Suprapubic skin (tissue), 4 donors: ENCODE measurements at regions not wholly inside any gene's neighbourhood (a gene's known extent, or its start where the extent isn't known, plus 50 kb on each side); places are given as distances from the start of the nearest gene placed in this dataset.
"Not testable (repeated sequence)": the region's sequence is repeated elsewhere in the genome, so short reads cannot be mapped to it uniquely, and the experiment has no call there.

Experiments used
- DNase-seq, 2 donors: peaks; one replicate each; pipeline ENCODE4 v3.0.0-alpha.2; 2019; ENCODE audit warnings: low spot score in 2 of 2
- H3K27ac ChIP-seq: fragments of 200-600 bp; sonication (generic); one replicate; pipeline ENCODE4 v1.5.1; 2019
- H3K27me3 ChIP-seq: fragments of 200-600 bp; sonication (generic); one replicate; pipeline ENCODE4 v1.5.1; 2019
- H3K36me3 ChIP-seq: fragments of 200-600 bp; sonication (generic); one replicate; pipeline ENCODE4 v1.5.1; 2019
- H3K4me1 ChIP-seq: fragments of 200-600 bp; sonication (generic); one replicate; pipeline ENCODE4 v1.5.1; 2019
- H3K4me3 ChIP-seq: fragments of 200-600 bp; sonication (generic); one replicate; pipeline ENCODE4 v1.5.1; 2019; ENCODE audit warnings: mild to moderate bottlenecking
- H3K9me3 ChIP-seq: fragments of 200-600 bp; sonication (generic); one replicate; pipeline ENCODE4 v1.5.1; 2019
- CTCF ChIP-seq, 2 donors: fragments of 200-600 bp in 1 of 2; fragments of 450-650 bp in 1 of 2; sonication (generic) in 1 of 2; IDR thresholded peaks; one replicate each; pipeline ENCODE4 v1.5.1; 2016 to 2019; ENCODE audit warnings: antibody characterized with exemption in 2 of 2, mild to moderate bottlenecking in 1 of 2, moderate library complexity in 1 of 2
- EP300 ChIP-seq: sonication (generic); formaldehyde crosslinking; IDR thresholded peaks from one replicate; pipeline ENCODE4 v1.6.1; 2017; ENCODE audit warnings: antibody characterized with exemption
- POLR2A ChIP-seq, 2 donors: fragments of 450-650 bp; IDR thresholded peaks; one replicate each; pipeline ENCODE4 v1.6.1; 2017; ENCODE audit warnings: antibody characterized with exemption in 2 of 2, mild to moderate bottlenecking in 2 of 2, moderate library complexity in 2 of 2
- POLR2AphosphoS5 ChIP-seq, 3 donors: sonication (generic); formaldehyde crosslinking; IDR thresholded peaks; one replicate each; pipeline ENCODE4 v1.6.1; 2017; ENCODE audit warnings: antibody characterized with exemption in 3 of 3
- WGBS: methylation state at CpG from one replicate; pipeline ENCODE4 v1.1.5; 2018; 5-methylcytosine and 5-hydroxymethylcytosine counted together

DNA sequence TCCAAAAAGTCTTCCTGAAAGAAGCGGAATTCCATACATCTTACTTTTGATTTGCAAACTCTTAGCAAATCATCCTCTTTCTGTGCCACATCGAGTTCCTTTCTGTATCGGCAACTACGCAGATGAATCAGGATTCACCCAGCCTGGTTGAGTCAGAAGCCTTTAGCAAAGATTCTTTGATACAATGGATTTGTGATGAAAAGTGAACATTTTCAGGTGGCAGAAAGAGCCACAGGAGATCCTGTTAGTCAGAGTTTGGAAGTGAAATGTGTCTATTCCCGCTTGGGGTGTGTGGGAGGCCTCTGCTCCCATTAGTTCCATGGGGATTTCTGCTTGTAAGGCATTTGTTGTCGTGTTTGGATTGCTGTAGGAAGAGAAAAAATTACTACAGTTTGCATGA lies 351.8 kb upstream of the WWC1 start:
- WGBS: 81% methylated on average over 6 of the region's 6 CpGs
- H3K4me3 ChIP-seq: no peak overlapping the region

GRCh38 chr5:167940911-167941310 lies 350.5 kb upstream of the WWC1 start:
- no peaks in the 10 kb centered on the region for H3K27me3 ChIP-seq
- H3K4me3 ChIP-seq: no peak overlapping the region
- H3K36me3 ChIP-seq: no peaks in the 10 kb centered on the region
- H3K27ac ChIP-seq: no peak overlapping the region
- no peak for DNase-seq
- no peaks in the 10 kb centered on the region for H3K4me1 ChIP-seq
- TF ChIP-seq EP300 (no peak), POLR2A (IDR thresholded peaks at IDR 0.05) (no peak), POLR2AphosphoS5 (IDR thresholded peaks at IDR 0.05) (no peak), CTCF (IDR thresholded peaks at IDR 0.05) (no peak)
- H3K9me3 ChIP-seq: no peaks in the 10 kb centered on the region
- 77% methylated on average over 3 of the region's 3 CpGs for WGBS

More for the DNA sequence above, 351.8 kb upstream of the WWC1 start:
- Histone ChIP-seq H3K9me3 (no peaks in the 10 kb centered on the region), H3K4me1 (no peaks in the 10 kb centered on the region), H3K27ac (no peak overlapping the region), H3K27me3 (no peaks in the 10 kb centered on the region), H3K36me3 (no peaks in the 10 kb centered on the region)
- TF ChIP-seq POLR2AphosphoS5 (IDR thresholded peaks at IDR 0.05) (no peak), EP300 (no peak), POLR2A (IDR thresholded peaks at IDR 0.05) (no peak), CTCF (IDR thresholded peaks at IDR 0.05) (no peak)
- no peak for DNase-seq

GRCh38 chr5:167941556-167941955 lies 349.9 kb upstream of the WWC1 start:
- WGBS: 79% methylated on average over 2 of the region's 2 CpGs
- not testable (repeated sequence) for DNase-seq, H3K4me3 ChIP-seq, H3K27ac ChIP-seq, H3K4me1 ChIP-seq, H3K36me3 ChIP-seq, H3K27me3 ChIP-seq, H3K9me3 ChIP-seq

GRCh38 chr5:167943343-167943742 lies 348.1 kb upstream of the WWC1 start:
- TF ChIP-seq EP300: no peak
- TF ChIP-seq CTCF (IDR thresholded peaks at IDR 0.05): no peak
- no peak for TF ChIP-seq POLR2AphosphoS5 (IDR thresholded peaks at IDR 0.05)
- TF ChIP-seq POLR2A (IDR thresholded peaks at IDR 0.05): no peak
- 79% methylated on average over 1 of the region's 1 CpG for WGBS
- no peaks in the 10 kb centered on the region for H3K9me3 ChIP-seq

GRCh38 chr5:167944121-167944852 lies 347.2 kb upstream of the WWC1 start:
- 71% methylated on average over 9 of the region's 9 CpGs for whole genome bisulfite sequencing
- TF ChIP-seq POLR2AphosphoS5 (IDR thresholded peaks at IDR 0.05): no peak
- TF ChIP-seq CTCF (IDR thresholded peaks at IDR 0.05): no peak
- TF ChIP-seq POLR2A (IDR thresholded peaks at IDR 0.05): no peak
- TF ChIP-seq EP300: no peak
- no peak overlapping the region for H3K4me3 ChIP-seq
- no peak for DNase-seq
- no peaks in the 10 kb centered on the region for H3K36me3 ChIP-seq
- no peak overlapping the region for H3K27ac ChIP-seq
- H3K4me1 ChIP-seq: no peaks in the 10 kb centered on the region
- no peaks in the 10 kb centered on the region for H3K9me3 ChIP-seq
- no peaks in the 10 kb centered on the region for H3K27me3 ChIP-seq

More at GRCh38 chr5:167943343-167943742, 348.1 kb upstream of the WWC1 start:
- no peaks in the 10 kb centered on the region for H3K4me1 ChIP-seq
- H3K27me3 ChIP-seq: no peaks in the 10 kb centered on the region
- no peaks in the 10 kb centered on the region for H3K36me3 ChIP-seq
- no peak overlapping the region for H3K4me3 ChIP-seq
- DNase-seq: no peak
- no peak overlapping the region for H3K27ac ChIP-seq
